GM19324 (cell line): ENCODE measurements at regions not wholly inside any gene's neighbourhood (a gene's known extent, or its start where the extent isn't known, plus 50 kb on each side); places are given as distances from the start of the nearest gene placed in this dataset.

Experiments used
- ATAC-seq: cut with Tn5 transposase; IDR thresholded peaks from one replicate; pipeline ENCODE4 v1.9.1; 2021; ENCODE audit warnings: mild to moderate bottlenecking, moderate library complexity; ENCODE audit not compliant: unreplicated experiment, low FRiP score

- no peak for ATAC-seq
These were observed 49.8 kb upstream of the PPARA start for GRCh38 chr22:46100401-46101105.
